Panc1 (cell line): ENCODE measurements at regions not wholly inside any gene's neighbourhood (a gene's known extent, or its start where the extent isn't known, plus 50 kb on each side); places are given as distances from the start of the nearest gene placed in this dataset.

Source experiments
- CTCF ChIP-seq: fragments of 450-650 bp; IDR thresholded peaks from 2 replicates; pipeline ENCODE4 v1.5.1; 2017; ENCODE audit warnings: mild to moderate bottlenecking
- POLR2AphosphoS5 ChIP-seq: IDR thresholded peaks from 2 replicates; pipeline ENCODE4 v1.6.1; 2012; ENCODE audit warnings: mild to moderate bottlenecking, low read depth, low read length, moderate library complexity
- REST ChIP-seq, 2 experiments: IDR thresholded peaks; 2 replicates each; pipeline ENCODE4 v1.6.1; 2011 to 2012; ENCODE audit warnings: low read depth in 2 of 2, control low read depth in 1 of 2, low read length in 1 of 2, mild to moderate bottlenecking in 1 of 2, moderate library complexity in 1 of 2; ENCODE audit not compliant: insufficient read depth in 1 of 2
- SIN3A ChIP-seq: IDR thresholded peaks from 2 replicates; pipeline ENCODE4 v1.6.1; 2012; ENCODE audit warnings: low read depth, mild to moderate bottlenecking, low read length, moderate library complexity, borderline replicate concordance; ENCODE audit not compliant: insufficient read depth

GRCh38 chr13:79673993-79674377 lies 193.0 kb downstream of the NDFIP2 start:
- TF ChIP-seq POLR2AphosphoS5 (no peak), CTCF (no peak), SIN3A (no peak), REST (IDR thresholded peaks at IDR 0.05; ENCODE audit: insufficient read depth in 1 of 2, low read depth in 2 of 2, low read length in 1 of 2) (no peak)
